GM19372 (cell line): ENCODE measurements at regions not wholly inside any gene's neighbourhood (a gene's known extent, or its start where the extent isn't known, plus 50 kb on each side); places are given as distances from the start of the nearest gene placed in this dataset.

Source experiments
- ATAC-seq: cut with Tn5 transposase; IDR thresholded peaks from one replicate; pipeline ENCODE4 v1.9.1; 2021; ENCODE audit warnings: mild to moderate bottlenecking, low read depth, moderate library complexity; ENCODE audit not compliant: unreplicated experiment

DNA sequence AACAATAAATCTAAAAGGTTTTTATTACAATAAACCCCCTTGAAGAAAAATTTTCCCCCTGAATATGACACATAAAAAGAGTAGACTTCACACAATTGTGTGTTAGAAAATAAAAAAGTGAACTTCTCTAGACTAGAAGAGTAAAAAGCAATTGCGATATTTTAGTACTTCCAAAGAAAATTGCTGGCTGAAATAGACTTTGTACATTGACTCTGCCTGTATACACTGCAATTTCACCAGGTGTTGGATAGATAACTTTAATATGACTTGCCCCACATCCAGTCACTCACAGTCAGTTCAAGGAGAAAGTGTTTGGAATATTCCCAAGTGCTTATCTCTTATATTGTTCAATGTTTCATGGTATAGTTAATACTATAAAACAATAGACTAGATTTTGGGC lies 1780.1 kb upstream of the PCDH20 start:
- ATAC-seq: no peak

DNA sequence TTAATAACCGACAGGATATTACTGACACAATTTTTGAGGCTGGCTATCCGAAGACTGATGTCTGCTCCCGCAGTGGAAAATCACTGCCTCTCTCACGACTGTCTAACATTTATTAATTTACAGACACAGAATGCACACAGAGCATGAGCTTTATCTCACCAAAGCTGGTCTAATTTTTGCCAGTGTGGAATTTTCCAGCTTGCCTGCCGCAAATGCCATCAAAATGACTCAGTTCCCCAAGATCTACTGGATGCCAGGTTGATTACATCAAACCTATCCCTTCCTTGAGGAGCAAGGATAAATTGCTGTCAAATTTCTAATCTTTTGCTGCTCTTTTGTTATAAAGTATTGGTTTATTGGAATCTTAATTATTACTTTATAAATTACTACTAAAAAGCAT lies 1775.1 kb upstream of the PCDH20 start:
- no peak for ATAC-seq

DNA sequence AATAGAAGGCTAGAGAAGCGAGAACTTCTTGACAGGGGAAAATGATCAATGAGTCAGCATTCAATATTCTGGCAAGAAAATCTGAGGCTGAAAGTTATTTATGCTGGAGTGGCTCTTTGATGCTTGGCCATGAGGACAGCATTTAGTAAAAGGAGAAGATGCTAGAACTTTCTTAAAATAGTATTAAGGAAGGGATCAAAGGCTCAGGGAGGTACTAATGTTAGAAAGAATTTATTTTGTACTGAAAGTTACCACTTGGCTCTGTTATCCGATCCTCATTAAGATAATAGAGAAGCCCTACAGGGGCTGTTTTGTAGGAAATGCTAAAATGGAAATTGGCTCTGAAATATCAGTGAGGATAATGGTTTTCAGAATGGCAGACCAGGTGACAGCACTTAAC lies 1774.6 kb upstream of the PCDH20 start:
- no peak for ATAC-seq

DNA sequence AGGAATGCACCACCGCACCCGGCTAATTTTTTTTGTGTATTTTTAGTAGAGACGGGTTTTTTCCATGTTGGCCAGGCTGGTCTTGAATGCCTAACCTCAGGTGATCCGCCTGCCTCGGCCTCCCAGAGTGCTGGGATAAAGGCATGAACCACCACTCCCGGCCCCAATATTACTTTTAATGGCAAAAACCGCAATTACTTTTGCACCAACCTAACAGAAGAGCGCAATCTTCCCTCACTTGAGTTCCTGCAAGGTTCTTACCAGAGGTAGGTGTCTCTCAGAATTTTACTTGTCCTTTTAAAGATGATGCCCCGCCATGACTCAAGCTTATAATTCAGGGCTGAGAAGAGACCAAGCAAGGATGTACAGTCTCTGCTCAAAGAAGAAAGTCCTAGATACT lies 1774.1 kb upstream of the PCDH20 start:
- no peak for ATAC-seq

DNA sequence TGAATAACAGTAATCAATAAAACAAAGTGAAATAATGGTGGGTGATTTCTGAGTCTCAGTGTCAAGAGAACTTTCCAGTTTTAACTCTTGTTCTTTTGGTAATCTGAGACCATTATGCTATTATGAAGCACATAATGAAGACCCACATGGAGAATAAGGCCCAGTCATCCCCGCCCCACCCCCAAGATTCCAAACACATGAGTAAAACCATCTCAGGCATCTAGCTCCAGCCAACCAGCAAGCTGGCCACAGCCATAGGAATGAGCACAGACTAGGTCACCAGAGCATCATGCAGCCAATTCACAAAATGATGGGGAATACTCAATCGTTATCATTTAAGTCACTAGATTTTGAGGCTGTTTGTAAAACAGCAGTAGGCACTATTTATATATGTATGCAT lies 1769.0 kb upstream of the PCDH20 start:
- no peak for ATAC-seq

DNA sequence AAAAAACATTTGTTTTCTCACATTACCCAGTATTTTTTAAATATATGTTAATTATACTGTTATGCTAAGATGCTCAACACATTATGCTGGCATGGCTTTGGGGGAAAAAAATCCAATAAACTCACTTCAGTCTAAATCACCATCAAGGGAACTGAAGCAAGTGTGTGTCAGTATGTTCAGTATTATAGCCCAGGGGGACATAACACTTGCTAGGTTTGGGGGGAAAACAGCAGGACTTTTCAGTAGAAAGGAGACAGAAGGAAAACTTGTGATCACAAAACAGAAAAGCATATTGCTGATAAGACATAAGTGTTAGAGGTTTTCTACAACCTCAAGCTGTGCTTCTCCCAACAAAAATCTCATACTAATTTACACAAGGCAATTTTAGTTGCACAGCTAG lies 1759.9 kb upstream of the PCDH20 start:
- no peak for ATAC-seq

DNA sequence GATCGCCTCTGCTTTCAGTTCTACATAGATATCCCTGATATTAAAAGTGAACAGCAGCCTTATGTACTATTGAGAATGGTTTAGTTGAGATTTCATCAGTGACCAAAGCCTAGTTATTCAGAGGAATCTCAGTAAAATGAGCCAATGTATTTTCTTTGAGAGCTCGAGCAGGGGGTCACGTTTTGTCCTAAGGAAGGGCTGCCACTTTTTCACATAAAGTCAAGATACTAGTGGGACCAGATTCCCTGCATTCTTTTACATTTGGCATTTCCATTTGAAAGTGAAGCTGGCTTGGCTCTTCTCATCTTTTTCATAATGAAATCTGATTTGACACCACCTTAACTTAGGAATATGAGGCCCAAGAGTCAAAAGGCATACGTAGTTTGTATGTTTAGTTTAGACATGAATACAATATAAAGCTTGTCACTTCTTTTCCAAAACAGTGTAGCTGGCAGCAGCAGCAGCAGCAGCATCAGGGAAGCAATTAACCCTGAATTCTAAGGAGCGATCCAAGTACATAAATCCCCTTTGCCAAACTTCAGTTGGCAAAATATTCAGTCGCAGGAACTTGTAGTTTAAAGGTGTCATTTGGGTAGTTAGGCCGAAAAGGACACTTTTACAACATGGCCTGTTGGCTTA lies 1752.2 kb upstream of the PCDH20 start:
- no peak for ATAC-seq

DNA sequence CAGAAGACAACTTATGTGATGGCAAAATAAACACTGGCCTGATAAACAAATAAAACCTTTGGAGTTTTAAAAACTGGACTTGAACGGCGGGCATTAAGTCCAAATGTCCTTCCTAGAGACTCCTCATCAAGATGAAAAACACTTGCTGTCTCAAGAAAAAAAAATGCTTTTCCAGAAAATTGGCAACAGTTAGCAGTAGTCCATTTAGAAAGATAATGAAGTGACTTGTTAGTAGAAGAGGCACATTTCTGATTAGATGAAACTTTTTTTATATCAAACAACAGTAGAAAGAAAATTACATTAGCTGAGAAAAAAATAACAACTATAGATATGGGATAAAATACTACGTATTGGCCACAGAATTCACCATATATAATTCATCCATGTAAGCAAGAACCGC lies 1750.7 kb upstream of the PCDH20 start:
- ATAC-seq: no peak

DNA sequence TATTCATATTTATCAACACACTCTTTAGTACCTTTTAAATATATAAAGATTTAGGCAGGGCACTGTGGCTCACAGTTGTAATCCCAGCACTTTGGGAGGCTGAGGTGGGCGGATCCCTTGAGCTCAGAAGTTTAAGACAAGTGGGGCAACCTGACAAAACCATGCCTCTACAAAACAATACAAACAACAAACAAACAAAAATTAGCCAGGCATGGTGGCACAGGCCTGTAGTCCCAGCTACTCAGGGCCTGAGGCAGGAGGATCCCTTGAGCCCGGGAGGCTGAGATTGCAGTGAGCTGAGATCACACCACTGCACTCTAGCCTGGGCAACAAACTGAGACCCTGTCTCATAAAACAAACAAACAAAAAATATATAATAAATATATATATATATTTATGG lies 1748.3 kb upstream of the PCDH20 start:
- no peak for ATAC-seq

DNA sequence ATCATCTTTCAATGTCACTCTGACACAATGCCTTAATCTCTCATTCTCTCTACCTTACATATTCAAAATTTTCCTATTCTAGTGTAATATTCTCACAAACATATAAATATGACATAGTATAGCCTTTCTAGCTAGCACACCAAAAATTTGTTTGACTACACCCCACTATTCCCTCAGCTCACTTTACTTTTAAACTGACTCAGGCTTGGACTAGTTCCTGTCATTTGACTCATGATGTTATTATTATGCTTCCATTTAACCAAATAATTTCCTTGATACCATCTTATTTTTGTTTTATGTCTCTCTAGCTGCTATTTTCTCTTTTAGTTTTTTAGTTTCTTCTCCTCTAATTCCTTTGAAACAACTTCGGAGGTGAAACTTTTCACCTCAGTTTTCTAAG lies 1745.6 kb upstream of the PCDH20 start:
- ATAC-seq: no peak

DNA sequence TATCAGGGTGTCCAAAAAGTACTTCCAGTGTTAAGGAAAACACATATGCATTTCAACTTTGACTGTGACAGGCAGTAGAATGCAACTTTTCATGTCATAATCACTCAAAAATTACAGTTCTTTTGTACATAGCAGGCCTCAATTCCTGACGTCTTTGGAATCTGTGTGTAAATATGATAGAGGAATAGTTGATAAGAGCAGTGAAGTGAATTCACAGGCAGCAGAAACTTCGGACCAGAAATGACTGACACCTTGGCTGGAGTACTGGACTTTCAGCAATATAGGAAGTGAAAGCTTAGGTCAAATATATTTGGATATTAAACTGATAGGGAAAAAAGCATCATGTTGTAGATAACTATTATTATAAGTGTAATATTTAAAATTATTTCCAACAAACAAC lies 1741.2 kb upstream of the PCDH20 start:
- ATAC-seq: no peak

DNA sequence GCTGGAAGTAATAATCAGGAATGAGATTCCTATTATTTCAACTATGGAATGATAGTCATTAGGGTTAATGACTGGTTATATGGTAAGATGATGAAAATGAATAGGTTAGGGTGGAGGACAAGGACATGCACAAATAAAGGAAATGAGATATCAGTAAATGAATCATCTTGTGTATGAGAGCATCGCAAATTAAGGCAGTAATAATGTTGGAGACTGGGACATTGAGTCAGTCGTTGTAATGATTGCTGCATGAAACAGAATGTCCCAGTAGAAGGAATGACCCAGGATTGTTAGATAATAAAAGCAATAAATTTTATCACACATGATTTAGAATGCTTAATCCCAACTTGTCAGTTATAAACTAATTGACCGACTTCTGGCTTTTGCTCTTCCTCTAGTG lies 1733.7 kb upstream of the PCDH20 start:
- no peak for ATAC-seq

DNA sequence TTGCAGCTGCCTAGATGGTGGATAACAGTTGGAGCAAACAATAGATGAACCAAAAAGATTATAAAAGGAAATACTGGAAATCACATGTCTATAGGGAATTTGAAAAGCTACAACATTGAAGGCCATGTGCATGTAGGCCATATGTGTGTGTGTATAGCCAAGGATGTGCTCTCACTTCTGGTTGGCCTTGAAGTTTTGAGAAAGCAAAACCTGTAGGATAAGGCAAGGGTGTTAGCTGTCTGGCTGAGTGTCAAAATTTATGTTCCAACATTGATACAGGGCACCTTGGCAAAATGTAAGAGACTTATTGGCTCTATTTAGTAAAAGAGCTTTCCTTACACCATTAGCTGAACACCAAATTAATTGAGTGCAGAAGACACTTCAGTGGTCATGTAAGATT lies 1723.6 kb upstream of the PCDH20 start:
- no peak for ATAC-seq

DNA sequence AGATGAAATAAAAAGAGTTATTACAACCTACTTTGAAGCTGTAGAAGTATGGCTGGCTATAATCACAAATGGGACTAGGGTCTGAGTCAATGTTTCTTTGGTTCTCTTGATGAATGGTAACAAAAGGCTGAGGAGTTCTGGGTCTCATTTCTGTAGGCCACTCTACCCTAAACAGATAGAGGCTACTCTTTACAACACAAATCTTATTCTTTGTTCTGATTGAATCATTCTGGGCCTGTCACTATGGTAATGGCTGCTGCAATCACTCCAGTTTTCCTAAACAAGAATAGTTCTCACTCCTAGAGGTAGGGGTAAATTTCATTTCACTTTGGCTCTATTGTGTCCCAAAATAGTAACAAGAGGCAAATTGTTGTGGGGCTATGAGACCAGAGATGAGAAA lies 1714.3 kb upstream of the PCDH20 start:
- no peak for ATAC-seq

DNA sequence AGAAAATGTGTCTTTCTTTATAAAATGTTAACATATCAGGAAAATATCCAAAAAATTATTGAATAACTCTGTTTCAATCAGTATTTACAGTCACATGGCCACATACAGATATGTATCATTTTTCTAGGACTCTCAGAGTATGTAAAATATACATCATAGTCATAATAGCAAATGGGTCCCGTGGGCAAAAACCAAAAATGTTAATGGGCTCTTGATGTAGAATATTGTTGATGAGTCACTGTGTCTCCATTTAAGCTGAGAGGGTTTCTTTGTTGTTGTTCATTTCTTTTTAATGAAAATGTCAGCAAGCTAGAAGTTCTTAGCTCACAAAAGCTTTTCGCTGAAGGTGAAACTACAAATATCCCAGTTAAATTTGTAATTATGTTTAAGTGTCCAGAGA lies 1713.1 kb upstream of the PCDH20 start:
- no peak for ATAC-seq

DNA sequence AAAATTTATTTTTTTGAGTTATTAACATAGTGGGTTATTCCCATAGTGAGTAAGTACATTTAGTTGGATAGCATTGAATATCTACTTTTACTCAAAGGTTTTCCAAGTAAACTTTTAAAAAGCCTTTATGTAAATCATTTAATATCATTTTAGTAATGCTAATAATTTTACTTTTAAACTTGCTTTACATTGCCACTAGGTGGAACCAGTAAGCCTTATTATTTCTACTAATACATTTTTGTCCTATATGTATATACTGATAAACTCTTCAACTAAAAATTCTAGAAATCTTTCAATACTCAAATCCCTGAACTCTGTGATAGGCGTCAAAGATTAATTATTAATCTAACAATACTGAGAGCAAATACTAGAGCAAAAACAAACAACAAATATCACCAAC lies 1709.2 kb upstream of the PCDH20 start:
- no peak for ATAC-seq

DNA sequence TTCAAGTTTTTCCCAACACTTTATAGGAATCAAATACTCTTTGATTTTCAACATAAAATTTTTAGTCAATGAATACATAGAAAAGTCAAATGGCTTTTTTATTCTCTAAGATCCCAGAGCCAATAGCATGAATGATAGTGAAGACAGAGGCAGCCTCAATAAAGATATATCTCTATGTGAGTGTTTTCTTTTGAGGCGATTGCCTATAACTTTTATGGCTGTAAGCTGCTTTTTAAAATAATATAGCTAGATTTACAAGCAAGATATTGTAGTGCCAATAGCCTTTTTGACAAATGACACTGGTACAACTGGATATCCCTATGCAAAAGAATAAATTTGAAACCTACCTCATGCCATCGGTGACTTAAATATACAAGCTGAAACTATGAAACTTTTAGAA lies 1705.2 kb upstream of the PCDH20 start:
- no peak for ATAC-seq

DNA sequence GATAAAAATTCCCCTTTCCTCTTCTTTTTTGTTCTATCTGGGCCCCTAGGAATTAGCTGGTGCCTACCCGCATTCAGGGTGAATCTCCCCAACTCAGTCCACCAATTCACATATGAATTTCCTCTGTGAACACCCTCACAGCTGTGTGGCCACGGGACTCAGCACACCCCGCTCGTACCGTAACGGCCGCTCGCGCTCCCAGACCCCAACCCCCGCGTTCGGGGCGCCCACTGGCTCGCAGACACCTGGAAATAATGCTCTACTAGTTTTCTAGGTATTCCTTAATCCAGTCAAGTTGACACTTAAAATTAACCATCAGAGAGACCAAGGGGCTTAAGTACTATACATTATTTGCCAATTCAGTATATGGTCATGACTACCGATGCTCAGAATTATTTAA lies 1702.1 kb upstream of the PCDH20 start:
- ATAC-seq: no peak

DNA sequence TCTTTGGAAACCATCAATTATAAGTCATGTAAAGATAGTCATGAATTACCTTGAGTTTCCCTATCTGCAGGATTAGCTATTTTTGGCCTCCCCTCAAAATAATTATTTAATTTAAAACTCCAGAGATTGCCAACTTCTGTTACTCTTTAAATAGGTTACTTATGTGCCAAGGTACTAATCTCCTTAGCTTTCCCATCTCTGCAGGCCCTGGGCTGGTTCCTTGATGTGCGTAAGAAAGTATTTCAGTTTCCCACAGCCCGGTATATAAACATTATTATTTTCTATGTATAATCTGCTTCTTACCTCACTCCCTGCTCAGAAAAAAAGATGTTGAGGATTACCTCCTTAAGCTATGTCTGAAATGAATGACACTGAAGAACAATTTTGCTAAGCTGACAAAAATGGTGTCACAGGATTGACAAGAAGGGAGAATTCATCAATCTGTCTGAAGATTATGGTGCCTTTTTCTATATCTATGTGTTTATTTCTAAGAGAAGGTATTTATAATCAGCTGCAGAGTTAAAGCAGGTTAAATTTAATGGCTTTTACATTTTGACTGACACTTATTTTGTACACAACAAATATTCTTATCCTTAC lies 1697.2 kb upstream of the PCDH20 start:
- no peak for ATAC-seq

DNA sequence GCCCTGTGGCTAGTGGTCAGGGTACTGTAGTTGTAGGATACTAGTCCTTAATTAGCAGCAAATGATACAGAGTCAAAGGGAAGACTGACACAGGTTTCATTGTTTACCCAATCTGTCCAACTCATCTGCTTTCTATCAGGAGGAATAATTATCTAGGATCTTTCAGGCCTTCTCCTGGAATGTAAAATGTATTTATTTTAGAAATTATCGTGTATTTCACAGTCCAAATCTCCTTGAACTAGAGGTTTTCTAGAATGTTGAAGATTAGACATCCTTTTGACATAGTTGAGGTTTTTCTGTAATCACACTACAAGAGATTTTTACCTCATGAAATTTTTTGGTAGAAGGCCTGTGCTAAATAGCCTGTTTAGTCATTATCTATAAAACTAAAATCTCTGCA lies 1694.8 kb upstream of the PCDH20 start:
- no peak for ATAC-seq

DNA sequence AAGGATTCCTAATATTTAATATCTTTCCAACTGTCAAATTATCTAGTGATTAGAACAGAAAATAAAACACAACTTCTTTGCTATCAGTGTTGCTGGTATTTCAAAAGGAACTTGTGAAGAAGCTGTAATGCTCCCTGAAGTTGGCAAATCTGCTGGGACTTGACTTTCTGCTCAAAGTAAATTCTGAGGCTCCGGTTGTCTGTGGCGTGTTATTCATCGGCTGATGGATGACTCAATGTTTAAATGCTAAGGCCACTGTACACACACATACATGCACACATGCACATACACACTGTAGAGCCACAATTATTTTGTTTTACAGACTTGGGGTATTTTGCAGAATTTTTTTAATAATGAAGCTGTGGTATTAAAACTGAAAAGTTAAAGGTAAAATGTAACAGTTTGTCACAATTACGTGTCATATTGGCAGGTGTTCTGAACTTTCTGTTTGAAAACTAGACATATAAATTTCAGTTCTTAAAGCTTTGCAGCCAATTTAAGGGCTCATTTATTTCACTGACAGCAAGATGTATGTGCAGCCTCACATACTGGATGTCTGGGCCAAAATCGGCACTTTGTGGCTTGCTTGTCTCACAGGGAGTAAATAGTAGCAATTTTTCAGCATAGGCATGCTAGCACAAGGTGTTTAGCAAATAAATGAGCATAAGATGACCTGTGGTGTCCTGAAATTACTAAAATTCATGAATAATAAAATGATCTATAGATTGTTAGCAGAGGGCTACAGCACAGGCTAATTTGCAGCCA lies 1691.7 kb upstream of the PCDH20 start:
- no peak for ATAC-seq

DNA sequence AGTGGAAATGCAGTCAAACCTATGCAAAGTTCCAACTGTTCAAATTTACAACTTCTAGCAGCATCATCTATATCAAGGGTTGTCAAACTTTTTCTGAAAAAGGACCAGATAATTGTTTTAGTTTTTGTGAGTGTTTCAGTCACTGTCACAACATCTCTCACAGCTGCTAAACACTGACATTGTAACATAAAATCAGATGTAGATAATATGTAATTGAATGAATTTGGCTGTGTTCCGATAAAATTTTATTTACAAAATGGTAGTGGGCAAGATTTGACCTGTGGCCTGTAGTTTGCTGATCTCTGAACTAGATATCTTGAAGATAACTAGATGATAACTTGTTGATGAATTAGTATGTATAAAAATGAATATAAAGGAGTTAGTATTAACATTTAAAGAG lies 1679.1 kb upstream of the PCDH20 start:
- no peak for ATAC-seq
